ENCODE measurements at regions not wholly inside any gene's neighbourhood (a gene's known extent, or its start where the extent isn't known, plus 50 kb on each side); places are given as distances from the start of the nearest gene placed in this dataset.

- 80 to 85% (median 83%) methylated on average over 20 of the region's 20 CpGs for WGBS, 3 donors
- H3K27ac ChIP-seq (ENCODE audit: low read depth, low read length) = no peak overlapping the region
These were observed 136.4 kb upstream of the COPS8 start for GRCh38 chr2:236949089-236949905.

- WGBS, 3 donors = 97 to 98% (median 97%) methylated on average over 3 of the region's 3 CpGs
These were observed 133.7 kb upstream of the COPS8 start for GRCh38 chr2:236951830-236952475.

GRCh38 chr2:236954641-236955040, 131.0 kb upstream of the COPS8 start:
- WGBS, 3 donors = 96 to 98% (median 97%) methylated on average over 3 of the region's 3 CpGs

More at GRCh38 chr2:236951830-236952475, 133.7 kb upstream of the COPS8 start:
- H3K27ac ChIP-seq (ENCODE audit: low read depth, low read length) = no peak overlapping the region

DNA sequence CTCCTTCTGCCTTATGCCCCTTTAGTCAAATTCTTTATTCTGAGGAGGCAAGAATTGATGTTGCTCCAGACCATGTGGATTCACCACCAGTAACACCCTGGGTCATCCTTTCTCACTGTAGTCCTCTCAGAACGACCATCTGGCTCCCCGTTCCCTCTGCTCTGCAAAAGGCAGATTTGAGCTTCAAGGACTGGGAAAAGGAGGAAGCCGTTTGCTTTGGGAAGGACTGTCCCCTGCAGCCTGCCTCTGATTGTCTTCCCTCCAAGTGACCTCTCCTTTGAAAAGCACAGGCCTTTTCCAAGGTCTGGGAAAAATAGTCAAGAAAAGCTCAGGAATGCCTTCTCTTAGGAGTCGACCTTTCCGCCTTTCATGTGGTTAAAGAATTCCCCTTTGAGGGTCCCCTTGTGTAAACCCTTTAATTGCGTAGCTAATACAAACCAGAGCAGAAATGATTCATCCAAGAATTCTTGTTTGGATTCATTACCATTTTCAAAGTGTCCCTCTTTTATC, 130.1 kb upstream of the COPS8 start:
- 59 to 79% (median 68%) methylated on average over 6 of the region's 6 CpGs for WGBS, 3 donors
- H3K27ac ChIP-seq (ENCODE audit: low read depth, low read length) = no peak overlapping the region

More at GRCh38 chr2:236954641-236955040, 131.0 kb upstream of the COPS8 start:
- no peak overlapping the region for H3K27ac ChIP-seq (ENCODE audit: low read depth, low read length)

- 55 to 74% (median 71%) methylated on average over 7 of the region's 7 CpGs for WGBS, 3 donors
- H3K27ac ChIP-seq (ENCODE audit: low read depth, low read length) = no peak overlapping the region
These were observed 129.6 kb upstream of the COPS8 start for GRCh38 chr2:236956031-236956618.

- WGBS, 3 donors = 59 to 70% (median 69%) methylated on average over 2 of the region's 2 CpGs
- no peak overlapping the region for H3K27ac ChIP-seq (ENCODE audit: low read depth, low read length)
These were observed 129.0 kb upstream of the COPS8 start for GRCh38 chr2:236956641-236957040.

GRCh38 chr2:236959036-236959435, 126.7 kb upstream of the COPS8 start:
- 89 to 99% (median 98%) methylated on average over 5 of the region's 5 CpGs for WGBS, 3 donors
- no peak overlapping the region for H3K27ac ChIP-seq (ENCODE audit: low read depth, low read length)

GRCh38 chr2:236959876-236960275, 125.8 kb upstream of the COPS8 start:
- H3K27ac ChIP-seq (ENCODE audit: low read depth, low read length) = no peak overlapping the region
- WGBS, 3 donors = 63 to 83% (median 78%) methylated on average over 9 of the region's 9 CpGs

DNA sequence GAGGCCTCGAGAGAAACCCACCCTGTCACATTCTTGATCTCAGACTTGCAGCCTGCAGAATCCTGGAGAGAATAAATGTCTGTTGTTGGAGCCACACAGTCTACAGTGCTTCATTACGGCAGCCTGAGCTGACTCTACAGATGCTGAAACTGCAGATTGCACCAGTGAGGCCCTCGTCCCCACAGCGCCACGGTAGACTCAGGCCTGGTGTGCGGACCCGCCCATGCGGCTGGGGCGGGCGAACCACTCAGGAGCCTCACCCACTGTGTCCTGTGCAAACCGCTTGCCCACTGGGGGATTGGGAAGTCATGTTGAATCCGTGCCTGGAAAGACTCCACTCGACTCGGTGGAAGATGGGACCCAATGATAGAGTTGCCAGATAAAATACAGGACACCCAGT, 125.2 kb upstream of the COPS8 start:
- H3K27ac ChIP-seq (ENCODE audit: low read depth, low read length) = no peak overlapping the region
- 93 to 97% (median 97%) methylated on average over 14 of the region's 14 CpGs for WGBS, 3 donors

GRCh38 chr2:236962816-236963215, 122.9 kb upstream of the COPS8 start:
- no peak overlapping the region for H3K27ac ChIP-seq (ENCODE audit: low read depth, low read length)
- 90 to 92% (median 90%) methylated on average over 4 of the region's 4 CpGs for WGBS, 3 donors

DNA sequence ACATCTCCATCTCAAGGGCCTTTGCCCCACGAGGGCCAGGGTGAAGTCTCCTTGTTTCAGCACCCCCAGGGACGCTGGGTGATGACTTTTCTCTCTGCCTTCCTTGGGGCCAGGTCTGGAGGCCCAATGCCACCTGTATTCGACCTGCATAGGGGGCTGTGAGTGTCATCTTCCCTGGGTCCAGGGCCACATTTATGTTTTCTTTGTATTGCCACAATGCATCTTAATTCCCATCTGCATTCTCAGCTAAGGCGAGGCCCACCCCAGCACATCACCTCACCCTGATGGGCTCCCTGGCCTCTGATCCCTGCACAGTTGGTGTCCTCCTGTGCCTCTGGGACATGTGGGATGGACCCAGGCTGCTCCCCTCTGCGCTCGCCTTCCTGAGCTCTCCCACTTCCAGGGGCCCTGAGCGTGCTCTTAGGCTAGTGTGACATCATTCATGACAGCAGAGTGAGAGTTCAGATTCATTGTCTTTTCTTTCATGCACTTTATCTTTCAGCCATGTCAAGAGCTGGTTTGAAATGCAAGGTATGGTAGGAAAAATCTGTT, 122.0 kb upstream of the COPS8 start:
- 87 to 91% (median 90%) methylated on average over 7 of the region's 7 CpGs for WGBS, 3 donors
- no peak overlapping the region for H3K27ac ChIP-seq (ENCODE audit: low read depth, low read length)

DNA sequence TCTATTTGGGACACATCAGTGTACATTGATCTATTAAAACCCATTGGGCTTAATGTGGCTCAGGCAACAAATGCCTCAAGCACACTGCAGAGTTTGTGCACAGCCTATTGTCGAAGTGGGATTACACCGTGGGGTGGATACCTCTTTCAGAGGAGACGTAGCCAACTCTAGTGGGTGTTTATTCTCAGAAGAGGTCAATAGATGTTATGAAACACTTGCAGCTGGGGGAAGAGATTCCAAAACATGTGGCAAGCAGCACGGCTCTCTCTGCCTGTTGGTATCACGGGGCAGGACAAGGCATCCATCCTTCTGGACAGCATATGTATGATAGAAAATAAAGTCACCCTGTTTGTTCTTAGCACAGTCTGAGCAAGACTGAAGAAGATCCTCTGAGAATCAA, 121.4 kb upstream of the COPS8 start:
- WGBS, 3 donors = 66 to 83% (median 68%) methylated on average over 5 of the region's 5 CpGs
- H3K27ac ChIP-seq (ENCODE audit: low read depth, low read length) = no peak overlapping the region

- H3K27ac ChIP-seq (ENCODE audit: low read depth, low read length) = no peak overlapping the region
- WGBS, 3 donors = 83 to 93% (median 90%) methylated on average over 13 of the region's 13 CpGs
These were observed 120.5 kb upstream of the COPS8 start for GRCh38 chr2:236965021-236965840.

DNA sequence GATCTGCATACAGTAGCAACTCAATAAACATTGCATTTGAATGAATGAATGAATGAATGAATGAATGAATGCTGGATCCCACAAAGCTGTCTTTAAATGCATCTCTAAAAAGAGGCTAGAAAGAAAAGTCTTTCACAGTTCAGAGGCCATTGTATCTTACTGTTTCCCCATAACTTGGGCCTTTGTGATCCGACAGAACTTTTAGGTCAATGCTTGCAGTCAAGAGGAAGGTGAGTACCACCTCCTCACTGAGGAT, 119.9 kb upstream of the COPS8 start:
- no peak overlapping the region for H3K27ac ChIP-seq (ENCODE audit: low read depth, low read length)
- 54 to 100% (median 96%) methylated on average over 1 of the region's 1 CpG for WGBS, 3 donors

DNA sequence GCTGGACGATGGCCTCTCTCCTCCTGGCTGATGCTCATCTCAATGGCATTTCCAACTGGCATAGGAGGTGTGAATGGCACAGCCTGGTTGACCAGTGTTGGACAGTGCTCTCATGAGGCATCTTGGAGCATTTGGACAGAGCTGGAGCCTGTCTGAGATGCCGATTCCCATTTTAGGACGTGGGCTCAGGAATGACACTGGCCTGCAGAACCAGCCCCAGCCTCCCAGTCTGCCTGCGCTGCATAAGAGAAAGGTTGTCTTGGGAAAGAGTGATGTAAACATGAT, 118.2 kb upstream of the COPS8 start:
- H3K27ac ChIP-seq (ENCODE audit: low read depth, low read length) = no peak overlapping the region
- WGBS, 3 donors = 75 to 94% (median 79%) methylated on average over 4 of the region's 4 CpGs

GRCh38 chr2:236968101-236968879, 117.4 kb upstream of the COPS8 start:
- 65 to 75% (median 67%) methylated on average over 10 of the region's 10 CpGs for WGBS, 3 donors
- no peak overlapping the region for H3K27ac ChIP-seq (ENCODE audit: low read depth, low read length)

DNA sequence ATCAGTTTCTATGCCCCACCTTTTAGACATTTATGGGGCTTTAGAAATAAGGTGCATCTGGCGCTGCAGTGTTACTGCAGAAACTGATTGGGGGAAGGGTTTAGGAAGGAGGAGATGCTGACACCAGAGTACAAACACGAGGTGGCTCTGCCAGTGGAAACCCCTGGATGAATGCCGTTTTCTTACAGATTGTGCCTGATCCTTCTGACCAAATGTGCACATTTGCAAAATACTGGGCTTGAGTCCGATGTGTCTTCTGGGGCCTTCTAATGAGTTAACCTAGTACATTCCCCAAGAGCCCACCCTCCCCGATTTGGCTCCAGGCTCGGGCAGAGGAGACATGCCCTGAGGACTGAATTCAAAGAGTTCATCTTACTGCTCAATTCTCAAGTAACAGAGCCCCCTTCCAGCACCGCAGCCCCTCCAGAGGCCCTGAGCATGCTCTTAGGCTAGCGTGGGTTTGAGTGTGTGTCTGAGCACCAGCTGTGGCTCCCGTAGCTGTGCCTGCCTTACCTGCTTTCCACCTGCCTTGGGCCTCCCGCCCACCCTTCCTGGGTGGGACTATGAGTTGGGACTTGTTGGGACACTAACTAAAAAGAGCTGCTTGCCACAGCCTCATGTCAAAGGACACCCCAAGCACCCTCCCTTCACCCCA, 116.7 kb upstream of the COPS8 start:
- 66 to 86% (median 72%) methylated on average over 10 of the region's 10 CpGs for whole genome bisulfite sequencing, 3 donors
- no peak overlapping the region for H3K27ac ChIP-seq (ENCODE audit: low read depth, low read length)
